BE2C (cell line): ENCODE measurements at regions not wholly inside any gene's neighbourhood (a gene's known extent, or its start where the extent isn't known, plus 50 kb on each side); places are given as distances from the start of the nearest gene placed in this dataset.

Experiments
- DNase-seq: peaks from one replicate; pipeline ENCODE4 v3.0.0-alpha.2; 2020
- H3K27me3 ChIP-seq: fragments of 250-450 bp; sonication (Bioruptor Pico); 2 replicates; pipeline ENCODE4 v1.5.1; 2020; ENCODE audit warnings: mild to moderate bottlenecking
- H3K36me3 ChIP-seq: fragments of 250-450 bp; sonication (Bioruptor Pico); 2 replicates; pipeline ENCODE4 v1.5.1; 2020; ENCODE audit warnings: mild to moderate bottlenecking
- H3K4me1 ChIP-seq: fragments of 250-450 bp; sonication (Bioruptor Pico); 2 replicates; pipeline ENCODE4 v1.5.1; 2020
- H3K4me3 ChIP-seq: 2 replicates; pipeline ENCODE4 v1.5.1; 2011; ENCODE audit warnings: low read depth, low read length
- H3K9me3 ChIP-seq: fragments of 250-450 bp; sonication (Bioruptor Pico); 2 replicates; pipeline ENCODE4 v1.5.1; 2020
- TF ChIP-seq, protein P1 (sequence below): IDR thresholded peaks from 2 replicates; pipeline ENCODE4 v1.5.1; 2012; ENCODE audit warnings: mild to moderate bottlenecking, low read depth, low read length

DNA sequence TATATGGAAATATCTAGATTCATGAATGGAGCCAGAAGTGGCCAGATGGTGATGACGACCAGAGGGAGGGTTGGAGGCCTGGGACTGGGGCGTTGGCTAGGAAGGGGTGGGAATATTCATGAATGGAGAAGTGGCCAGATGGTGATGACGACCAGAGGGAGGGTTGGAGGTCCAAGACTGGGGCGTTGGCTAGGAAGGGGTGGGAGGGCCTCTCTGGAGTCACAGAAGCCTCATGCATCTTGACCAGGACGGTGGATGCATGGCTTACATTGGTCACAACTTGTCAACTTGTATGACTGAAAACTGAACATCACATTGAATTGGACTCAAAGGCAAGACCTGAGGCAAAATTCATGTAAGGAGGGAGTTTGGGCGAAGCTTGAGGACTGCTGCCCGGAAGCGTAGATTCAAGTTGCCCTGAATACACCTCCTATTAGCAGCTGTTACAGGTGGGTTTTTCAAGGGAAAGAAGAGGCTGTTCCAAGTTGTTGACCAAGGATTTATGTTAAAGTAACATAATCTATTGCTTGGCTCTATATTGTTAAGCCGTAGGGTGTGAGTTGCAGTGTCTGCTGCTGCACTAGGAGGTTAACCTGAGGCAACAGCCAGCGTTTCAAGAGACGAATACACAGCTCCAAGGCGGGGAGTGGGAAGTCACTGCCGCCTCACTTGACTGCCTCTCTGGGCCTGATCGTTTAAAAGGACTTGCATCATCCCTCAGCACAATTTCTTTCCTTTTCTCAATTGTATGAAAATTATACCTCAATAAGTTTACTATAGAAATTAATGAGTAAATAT is 55.1 kb upstream of the FAM20C start:
- TF ChIP-seq, protein P1, sequence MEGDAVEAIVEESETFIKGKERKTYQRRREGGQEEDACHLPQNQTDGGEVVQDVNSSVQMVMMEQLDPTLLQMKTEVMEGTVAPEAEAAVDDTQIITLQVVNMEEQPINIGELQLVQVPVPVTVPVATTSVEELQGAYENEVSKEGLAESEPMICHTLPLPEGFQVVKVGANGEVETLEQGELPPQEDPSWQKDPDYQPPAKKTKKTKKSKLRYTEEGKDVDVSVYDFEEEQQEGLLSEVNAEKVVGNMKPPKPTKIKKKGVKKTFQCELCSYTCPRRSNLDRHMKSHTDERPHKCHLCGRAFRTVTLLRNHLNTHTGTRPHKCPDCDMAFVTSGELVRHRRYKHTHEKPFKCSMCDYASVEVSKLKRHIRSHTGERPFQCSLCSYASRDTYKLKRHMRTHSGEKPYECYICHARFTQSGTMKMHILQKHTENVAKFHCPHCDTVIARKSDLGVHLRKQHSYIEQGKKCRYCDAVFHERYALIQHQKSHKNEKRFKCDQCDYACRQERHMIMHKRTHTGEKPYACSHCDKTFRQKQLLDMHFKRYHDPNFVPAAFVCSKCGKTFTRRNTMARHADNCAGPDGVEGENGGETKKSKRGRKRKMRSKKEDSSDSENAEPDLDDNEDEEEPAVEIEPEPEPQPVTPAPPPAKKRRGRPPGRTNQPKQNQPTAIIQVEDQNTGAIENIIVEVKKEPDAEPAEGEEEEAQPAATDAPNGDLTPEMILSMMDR, result no peak
- Histone ChIP-seq H3K27me3 (no peaks in the 10 kb centered on the region), H3K36me3 (no peaks in the 10 kb centered on the region), H3K4me3 (no peak overlapping the region), H3K4me1 (no peaks in the 10 kb centered on the region), H3K9me3 (no peaks in the 10 kb centered on the region)
- DNase-seq, result no peak

DNA sequence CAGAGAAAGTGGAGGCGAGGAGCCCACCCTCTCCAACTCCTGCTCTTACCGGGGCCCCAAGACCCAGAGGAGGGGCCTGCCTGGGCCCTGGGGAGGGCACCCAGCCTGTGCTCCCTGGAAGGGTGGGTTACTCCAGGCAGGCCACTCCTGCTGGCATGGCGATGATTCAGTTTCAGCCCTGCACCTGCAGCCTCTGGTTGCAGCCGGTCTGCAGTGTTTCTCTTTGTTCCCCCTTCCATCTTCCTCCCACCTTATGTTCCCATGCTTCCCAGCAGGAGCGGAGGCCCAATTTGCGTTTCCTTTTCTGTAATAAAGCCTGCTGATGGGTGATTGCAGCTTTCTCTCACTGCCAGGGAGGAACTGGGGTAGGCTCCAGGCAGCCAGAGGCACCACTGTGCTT is 53.2 kb upstream of the FAM20C start:
- H3K36me3 ChIP-seq, result no peaks in the 10 kb centered on the region
- H3K27me3 ChIP-seq, result no peaks in the 10 kb centered on the region
- no peak for DNase-seq
- H3K4me1 ChIP-seq, result no peaks in the 10 kb centered on the region
- H3K4me3 ChIP-seq, result no peak overlapping the region
- no peaks in the 10 kb centered on the region for H3K9me3 ChIP-seq
- TF ChIP-seq, protein P1, result no peak

DNA sequence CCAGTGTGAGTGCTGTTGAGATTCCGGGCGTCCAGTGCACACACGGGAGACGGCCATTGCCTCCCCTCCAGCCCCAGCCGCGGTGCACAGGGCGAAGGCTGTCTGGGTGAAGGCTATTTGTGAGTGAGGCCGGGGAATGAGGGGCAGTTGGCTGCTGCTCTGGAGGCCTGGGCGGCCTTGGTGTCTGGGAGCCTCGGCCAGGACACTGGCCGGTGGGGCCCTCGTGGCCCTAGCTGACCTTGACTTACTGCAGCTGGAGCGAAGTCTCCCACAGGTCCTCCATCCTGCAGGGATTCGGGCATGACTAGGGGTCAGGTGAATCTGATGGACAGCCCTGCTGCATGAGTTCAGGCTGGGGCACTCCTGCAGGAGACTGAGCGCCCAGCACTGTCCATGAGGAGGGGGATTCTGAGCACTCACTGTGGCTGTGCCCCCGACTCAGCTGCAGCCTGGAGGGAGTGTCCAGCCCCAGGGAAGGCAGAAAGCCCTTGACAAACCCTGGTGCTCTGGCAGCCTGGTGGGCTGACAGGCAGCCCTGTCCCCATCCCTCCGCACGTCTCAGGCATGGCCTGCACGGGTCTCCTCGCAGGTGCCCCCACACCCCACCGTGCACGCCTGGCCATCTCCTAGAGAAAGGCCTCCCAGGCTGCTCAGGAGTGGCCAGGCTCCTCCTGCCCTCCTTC is 52.7 kb upstream of the FAM20C start:
- Histone ChIP-seq H3K27me3 (no peaks in the 10 kb centered on the region), H3K4me3 (no peak overlapping the region), H3K36me3 (no peaks in the 10 kb centered on the region), H3K9me3 (no peaks in the 10 kb centered on the region), H3K4me1 (no peaks in the 10 kb centered on the region)
- TF ChIP-seq, protein P1, result no peak
- DNase-seq, result no peak

DNA sequence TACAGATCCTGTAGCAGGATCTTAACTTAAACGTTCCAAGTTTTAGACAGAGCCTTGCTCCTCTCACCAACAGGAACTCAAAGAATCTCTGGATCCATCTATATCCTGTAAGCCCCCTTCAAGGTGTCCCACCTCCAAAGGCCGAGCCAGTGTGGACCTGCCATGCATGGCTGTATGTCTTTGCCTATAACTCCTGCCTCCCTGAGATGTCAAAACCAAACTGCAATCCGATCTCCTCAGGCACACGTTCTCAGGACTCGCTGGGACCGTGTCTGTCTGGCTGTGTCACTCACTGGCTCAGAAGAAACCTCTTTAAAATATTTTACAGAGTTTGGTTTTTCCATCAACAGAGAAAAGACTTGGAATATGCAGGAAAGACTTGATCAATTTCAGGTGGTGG is 51.4 kb upstream of the FAM20C start:
- H3K4me1 ChIP-seq, result no peaks in the 10 kb centered on the region
- DNase-seq, result no peak
- TF ChIP-seq, protein P1, result no peak
- no peaks in the 10 kb centered on the region for H3K27me3 ChIP-seq
- no peaks in the 10 kb centered on the region for H3K9me3 ChIP-seq
- no peak overlapping the region for H3K4me3 ChIP-seq
- no peaks in the 10 kb centered on the region for H3K36me3 ChIP-seq

DNA sequence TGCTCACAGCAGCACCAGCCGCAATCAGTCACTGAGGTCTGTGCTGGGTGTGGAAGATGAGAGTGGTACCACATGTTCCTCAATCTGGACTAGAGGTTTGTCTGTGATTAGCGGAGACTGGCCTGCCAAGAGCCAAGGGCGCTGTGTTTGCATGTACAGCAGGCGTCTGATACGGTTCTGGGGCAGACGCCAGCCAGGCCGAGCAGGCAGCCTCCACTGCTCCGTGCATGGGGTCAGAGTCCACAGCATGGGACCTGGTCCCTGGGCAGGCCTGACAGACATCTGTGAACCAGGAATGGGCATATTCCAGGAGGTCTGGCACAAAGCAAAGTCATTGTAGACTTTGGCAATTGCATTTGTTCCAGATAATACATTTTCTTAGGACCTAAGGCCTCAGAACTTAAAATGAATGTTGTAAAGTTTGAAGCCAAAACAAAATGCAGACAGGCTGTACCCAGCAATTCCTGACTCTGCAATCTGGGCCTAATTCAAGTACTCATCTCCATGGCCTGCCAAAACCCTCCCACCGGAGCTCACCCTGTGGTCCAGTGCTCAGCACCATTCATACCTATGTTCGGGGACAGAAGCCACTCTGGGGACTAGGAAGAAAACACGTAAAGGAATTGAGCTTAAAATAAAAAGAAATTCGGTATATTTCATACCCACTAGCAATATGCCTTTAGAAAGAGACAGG is 50.0 kb upstream of the FAM20C start:
- H3K4me3 ChIP-seq, result no peak overlapping the region
- H3K4me1 ChIP-seq, result no peaks in the 10 kb centered on the region
- no peaks in the 10 kb centered on the region for H3K9me3 ChIP-seq
- no peaks in the 10 kb centered on the region for H3K36me3 ChIP-seq
- TF ChIP-seq, protein P1, result no peak
- no peak for DNase-seq
- no peaks in the 10 kb centered on the region for H3K27me3 ChIP-seq
